HepG2 (cell line): ENCODE measurements at regions not wholly inside any gene's neighbourhood (a gene's known extent, or its start where the extent isn't known, plus 50 kb on each side); places are given as distances from the start of the nearest gene placed in this dataset.

Experiments
- ATAC-seq: fragments of 200-7000 bp; cut with Tn5 transposase; 3 replicates; pipeline ENCODE4 v1.9.1; 2020; ENCODE audit warnings: mild to moderate bottlenecking, moderate library complexity
- BruUV-seq: library from RNA; stranded (reverse); fragments of 400-500 nt; replicated peaks from 2 replicates; lab custom pipeline; 2021; lab: Mats Ljungman, UMichigan
- CTCF ChIA-PET: fragments of 300-600 bp; formaldehyde crosslinking; extraction: SDS; loops from one replicate; lab custom pipeline; 2021; ENCODE audit warnings: low total read pairs, inconsistent platforms, low intra/inter-chr PET ratio; lab: Yijun Ruan, JAX
- POLR2A ChIA-PET: fragments of 350-600 bp; sonication (Branson Sonifier 250); formaldehyde crosslinking; loops from one replicate; lab custom pipeline; 2020; ENCODE audit warnings: antibody characterized with exemption, inconsistent platforms; lab: Yijun Ruan, JAX
- DNase-seq: peaks from one replicate; pipeline ENCODE4 v3.0.0-alpha.2; 2015; ENCODE audit warnings: low spot score
- FAIRE-seq: peaks from 3 replicates; lab custom pipeline; 2011; peaks lifted over from hg19 to GRCh38; lab: Jason Lieb, UNC
- H2AFZ ChIP-seq: one replicate; pipeline ENCODE4 v1.6.1; 2011; ENCODE audit warnings: low read length, inconsistent platforms
- H3K27ac ChIP-seq: fragments of 300-600 bp; 3 replicates; pipeline ENCODE4 v1.8.0; 2011; ENCODE audit warnings: mixed run types, mild to moderate bottlenecking, mixed read lengths, low read length, inconsistent platforms; ENCODE audit not compliant: insufficient read depth; ENCODE audit errors: extremely low read length
- H3K27me3 ChIP-seq, 2 experiments: fragments of 200-600 bp in 1 of 2; 2 replicates in 1 of 2; 3 replicates in 1 of 2; pipeline versions ENCODE4 v1.6.0 to v1.8.0; 2011; ENCODE audit warnings: low read length in 2 of 2, mild to moderate bottlenecking in 2 of 2, moderate library complexity in 2 of 2, inconsistent platforms in 1 of 2; ENCODE audit not compliant: insufficient read depth in 2 of 2, control insufficient read depth in 1 of 2
- H3K36me3 ChIP-seq, 2 experiments: fragments of 200-600 bp in 1 of 2; replicated peaks in 1 of 2; 2 replicates in 1 of 2; 3 replicates in 1 of 2; pipeline versions ENCODE4 v1.5.1 to v1.8.0; 2011; ENCODE audit warnings: low read length in 2 of 2, inconsistent platforms in 1 of 2; ENCODE audit not compliant: insufficient read depth in 2 of 2, control insufficient read depth in 1 of 2
- H3K4me1 ChIP-seq: 2 replicates; pipeline ENCODE4 v1.5.1; 2012; ENCODE audit warnings: low read length, inconsistent platforms; ENCODE audit not compliant: insufficient read depth
- H3K4me2 ChIP-seq: 2 replicates; pipeline ENCODE4 v1.6.0; 2011; ENCODE audit warnings: low read depth, low read length, inconsistent platforms
- H3K4me3 ChIP-seq, 3 experiments: fragments of 200-600 bp in 1 of 3; sonication (generic), shearing (Covaris generic) in 1 of 3; replicated peaks in 1 of 3; 2 replicates each; pipeline ENCODE4 v1.5.1; 2011 to 2016; ENCODE audit warnings: low read length in 3 of 3, inconsistent platforms in 2 of 3, low read depth in 2 of 3, mild to moderate bottlenecking in 2 of 3, control low read depth in 1 of 3, mixed read lengths in 1 of 3; ENCODE audit not compliant: insufficient read depth in 1 of 3
- H3K79me2 ChIP-seq: one replicate; pipeline ENCODE4 v1.6.1; 2011; ENCODE audit warnings: low read length, inconsistent platforms; ENCODE audit not compliant: insufficient read depth
- H3K9ac ChIP-seq: 2 replicates; pipeline ENCODE4 v1.6.0; 2011; ENCODE audit warnings: mild to moderate bottlenecking, low read depth, low read length, inconsistent platforms; ENCODE audit not compliant: insufficient read depth
- H3K9me3 ChIP-seq: 2 replicates; pipeline ENCODE4 v1.5.1; 2012; ENCODE audit warnings: mild to moderate bottlenecking, low read length
- H4K20me1 ChIP-seq: 2 replicates; pipeline ENCODE4 v1.6.0; 2011; ENCODE audit warnings: inconsistent platforms, mild to moderate bottlenecking, low read length, moderate library complexity; ENCODE audit not compliant: insufficient read depth
- ARID4A ChIP-seq: sonication (generic); formaldehyde crosslinking; IDR thresholded peaks from 2 replicates; pipeline ENCODE4 v1.5.0; 2020; ENCODE audit warnings: mild to moderate bottlenecking, missing genetic modification reagents, borderline replicate concordance
- ASH2L ChIP-seq: fragments of 300-600, 200-600 bp; sonication (generic); IDR thresholded peaks from 2 replicates; pipeline ENCODE4 v1.7.0; 2017; ENCODE audit warnings: low read depth, mild to moderate bottlenecking, moderate library complexity, mixed read lengths, low read length; ENCODE audit not compliant: insufficient read length
- FOXP1 ChIP-seq, 2 experiments: fragments of 450-650 bp in 1 of 2; IDR thresholded peaks; 2 replicates each; pipeline ENCODE4 v1.6.1; 2017 to 2018; ENCODE audit warnings: antibody characterized with exemption in 1 of 2
- GPN1 ChIP-seq: sonication (generic); formaldehyde crosslinking; IDR thresholded peaks from 2 replicates; pipeline ENCODE4 v1.5.1; 2020; ENCODE audit warnings: missing genetic modification reagents, borderline replicate concordance
- GTF2F1 ChIP-seq: fragments of 150-350 bp; IDR thresholded peaks from 2 replicates; pipeline ENCODE4 v1.6.1; 2014; ENCODE audit warnings: low read length
- HDAC1 ChIP-seq: sonication (generic); formaldehyde crosslinking; IDR thresholded peaks from 2 replicates; pipeline ENCODE4 v1.5.1; 2020; ENCODE audit warnings: mild to moderate bottlenecking, missing genetic modification reagents
- MXD3 ChIP-seq: IDR thresholded peaks from 2 replicates; pipeline ENCODE4 v1.6.1; 2016; ENCODE audit warnings: mild to moderate bottlenecking, missing biosample characterization, missing genetic modification reagents
- NCOA5 ChIP-seq: sonication (generic); formaldehyde crosslinking; IDR thresholded peaks from 2 replicates; pipeline ENCODE4 v1.4.0; 2020; ENCODE audit warnings: missing genetic modification reagents
- PHF5A ChIP-seq: IDR thresholded peaks from one replicate; pipeline ENCODE4 v1.6.1; 2018; ENCODE audit warnings: low read depth, missing genetic modification reagents; ENCODE audit not compliant: unreplicated experiment
- POLR2A ChIP-seq, 2 experiments: IDR thresholded peaks; 2 replicates each; pipeline ENCODE4 v1.6.1; 2011; ENCODE audit warnings: low read depth in 2 of 2, low read length in 2 of 2, mild to moderate bottlenecking in 1 of 2, moderate library complexity in 1 of 2; ENCODE audit not compliant: insufficient read depth in 1 of 2
- RAD21 ChIP-seq: fragments of 450-650 bp; formaldehyde crosslinking; IDR thresholded peaks from 2 replicates; pipeline ENCODE4 v1.5.0; 2020; ENCODE audit warnings: mild to moderate bottlenecking
- ZBTB14 ChIP-seq: sonication (generic); formaldehyde crosslinking; IDR thresholded peaks from 2 replicates; pipeline ENCODE4 v1.4.0; 2020; ENCODE audit warnings: missing genetic modification reagents
- ZEB1 ChIP-seq: IDR thresholded peaks from 2 replicates; pipeline ENCODE4 v1.6.1; 2012; ENCODE audit warnings: mild to moderate bottlenecking, low read depth, inconsistent platforms; ENCODE audit not compliant: insufficient replicate concordance
- ZMYM2 ChIP-seq: sonication (generic); formaldehyde crosslinking; IDR thresholded peaks from 2 replicates; pipeline ENCODE4 v1.8.0; 2022; ENCODE audit warnings: mild to moderate bottlenecking, missing genetic modification reagents
- ZNF446 ChIP-seq: sonication (generic); formaldehyde crosslinking; IDR thresholded peaks from 2 replicates; pipeline ENCODE4 v1.5.0; 2020; ENCODE audit warnings: mild to moderate bottlenecking, missing genetic modification reagents
- ZNF543 ChIP-seq: sonication (generic); formaldehyde crosslinking; IDR thresholded peaks from 2 replicates; pipeline ENCODE4 v1.4.0; 2020; ENCODE audit warnings: mild to moderate bottlenecking, missing genetic modification reagents
- ZNF780A ChIP-seq: sonication (generic); formaldehyde crosslinking; IDR thresholded peaks from 2 replicates; pipeline ENCODE4 v1.8.0; 2022; ENCODE audit warnings: mild to moderate bottlenecking, missing genetic modification reagents, moderate library complexity
- ZSCAN12 ChIP-seq: sonication (generic); formaldehyde crosslinking; IDR thresholded peaks from 2 replicates; pipeline ENCODE4 v1.9.0; 2021; ENCODE audit warnings: mild to moderate bottlenecking, missing genetic modification reagents
- ZSCAN25 ChIP-seq: sonication (generic); formaldehyde crosslinking; IDR thresholded peaks from 2 replicates; pipeline ENCODE4 v1.8.0; 2022; ENCODE audit warnings: mild to moderate bottlenecking, missing genetic modification reagents
- WGBS: methylation state at CpG from one replicate; pipeline ENCODE4 v1.1.6; 2017; ENCODE audit warnings: low lambda C conversion rate; 5-methylcytosine and 5-hydroxymethylcytosine counted together
- in situ Hi-C: cut with HindIII; loops from 2 replicates; pipeline ENCODE4 v1.10.0; 2017; ENCODE audit warnings: low pct_unique_long_range_greater_than_20kb; ENCODE audit not compliant: extremely low pct_ligation_motif_present
- intact Hi-C: fragments of 100-400 bp; cut with micrococcal nuclease; formaldehyde crosslinking; loops from one replicate; pipeline ENCODE4 v1.10.0; 2022; ENCODE audit not compliant: unreplicated experiment

GRCh38 chr13:51526202-51526601 lies 58.1 kb upstream of the WDFY2 start:
- Histone ChIP-seq H3K4me2 (no peak overlapping the region), H3K4me1 (peaks cover 72% of the 10 kb centered on the region), H2AFZ (no peak overlapping the region), H3K79me2 (no peaks in the 10 kb centered on the region), H3K9me3 (no peaks in the 10 kb centered on the region), H4K20me1 (no peaks in the 10 kb centered on the region), H3K4me3 (no peak overlapping the region), H3K27me3 (no peaks in the 10 kb centered on the region), H3K27ac (no peak overlapping the region), H3K36me3 (no peaks in the 10 kb centered on the region), H3K9ac (no peak overlapping the region)
- BruUV-seq = no TSS peak
- ATAC-seq = no peak
- in situ Hi-C loops (no loop called here), intact Hi-C loops (no loop called here)
- WGBS = 99% methylated on average over 3 of the region's 3 CpGs
- ChIA-PET CTCF (no interaction called here), POLR2A (interaction anchor here (1.5 to 6.1 kb wide), 2 partner anchors 11 to 73 kb away, joined by 4 to 43 read pairs; partner anchors contain the start of gene INTS6)
- TF ChIP-seq GTF2F1 (no peak), NCOA5 (no peak), MXD3 (no peak), ZNF543 (no peak), ZMYM2 (no peak), ZEB1 (no peak), FOXP1 (IDR thresholded peaks at IDR 0.05) (no peak), FOXP1 (CRISPR knock-in tag; IDR thresholded peaks at IDR 0.05) (no peak), ZSCAN12 (CRISPR knock-in tag) (no peak), PHF5A (no peak), GPN1 (CRISPR knock-in tag) (no peak), POLR2A (IDR thresholded peaks at IDR 0.05; ENCODE audit: insufficient read depth in 1 of 2, low read depth in 2 of 2, low read length in 2 of 2) (no peak), ASH2L (no peak), ZBTB14 (CRISPR knock-in tag) (no peak), ARID4A (CRISPR knock-in tag) (no peak), ZNF446 (CRISPR knock-in tag) (no peak), RAD21 (CRISPR knock-in tag) (no peak), ZSCAN25 (CRISPR knock-in tag) (no peak), ZNF780A (no peak), HDAC1 (CRISPR knock-in tag) (no peak)
- no peak for DNase-seq
- no peak for FAIRE-seq
